Choroid plexus epithelial cell (primary cell): ENCODE measurements at regions not wholly inside any gene's neighbourhood (a gene's known extent, or its start where the extent isn't known, plus 50 kb on each side); places are given as distances from the start of the nearest gene placed in this dataset.

Experiments
- DNase-seq: peaks from one replicate; pipeline ENCODE4 v3.0.0-alpha.2; 2010; ENCODE audit warnings: low read depth
- H3K4me3 ChIP-seq: 2 replicates; pipeline ENCODE4 v1.5.1; 2011; ENCODE audit warnings: low read depth, mild to moderate bottlenecking, control low read depth, low read length, moderate library complexity
- CTCF ChIP-seq: conservative IDR thresholded peaks from 2 replicates; pipeline ENCODE4 v1.5.1; 2011; ENCODE audit warnings: low read depth, mild to moderate bottlenecking, control low read depth, inconsistent platforms, low read length, moderate library complexity

- H3K4me3 ChIP-seq: no peak overlapping the region
- TF ChIP-seq CTCF: no peak
- DNase-seq: no peak
Measured at GRCh38 chr1:37137014-37137413, 102.7 kb upstream of the GRIK3 start.

GRCh38 chr1:37137601-37138000, 103.3 kb upstream of the GRIK3 start:
- DNase-seq: no peak
- no peak for TF ChIP-seq CTCF
- H3K4me3 ChIP-seq: no peak overlapping the region

- TF ChIP-seq CTCF: no peak
- DNase-seq: no peak
- H3K4me3 ChIP-seq: no peak overlapping the region
Measured at GRCh38 chr1:37143800-37144199, 109.5 kb upstream of the GRIK3 start.

- TF ChIP-seq CTCF: no peak
- H3K4me3 ChIP-seq: no peak overlapping the region
- no peak for DNase-seq
Measured at GRCh38 chr1:37146071-37146470, 111.8 kb upstream of the GRIK3 start.

GRCh38 chr1:37147392-37147831, 113.1 kb upstream of the GRIK3 start:
- H3K4me3 ChIP-seq: no peak overlapping the region
- DNase-seq: no peak
- TF ChIP-seq CTCF: no peak

GRCh38 chr1:37147906-37148305, 113.6 kb upstream of the GRIK3 start:
- DNase-seq: no peak
- no peak overlapping the region for H3K4me3 ChIP-seq
- no peak for TF ChIP-seq CTCF

GRCh38 chr1:37148663-37149062, 114.3 kb upstream of the GRIK3 start:
- H3K4me3 ChIP-seq: no peak overlapping the region
- no peak for DNase-seq
- no peak for TF ChIP-seq CTCF
